Motor neuron (in vitro differentiated cells): ENCODE measurements at regions not wholly inside any gene's neighbourhood (a gene's known extent, or its start where the extent isn't known, plus 50 kb on each side); places are given as distances from the start of the nearest gene placed in this dataset.
"Not testable (repeated sequence)": the region's sequence is repeated elsewhere in the genome, so short reads cannot be mapped to it uniquely, and the experiment has no call there.

Experiments
- ATAC-seq, 8 experiments: fragments of 200-7000 bp; cut with Tn5 transposase; replicated peaks in 6 of 8; 2 replicates each; pipeline ENCODE4 v1.8.0; 2021; ENCODE audit warnings: mild to moderate bottlenecking in 8 of 8, moderate library complexity in 8 of 8
- H3K27ac ChIP-seq, 2 donors: fragments of 250-450 bp; sonication (Bioruptor Pico); 2 replicates each; pipeline ENCODE4 v1.9.0; 2021; ENCODE audit warnings: antibody characterized with exemption in 2 of 2, mild to moderate bottlenecking in 2 of 2, moderate library complexity in 1 of 2
- H3K4me1 ChIP-seq, 2 donors: fragments of 250-450 bp; sonication (Bioruptor Pico); replicated peaks in 1 of 2; 2 replicates each; pipeline ENCODE4 v1.6.1; 2021; ENCODE audit warnings: antibody characterized with exemption in 2 of 2, mild to moderate bottlenecking in 2 of 2, moderate library complexity in 1 of 2
- H3K4me3 ChIP-seq, 5 donors: fragments of 250-450 bp; sonication (Bioruptor Pico); 2 replicates each; pipeline ENCODE4 v1.9.0; 2021; ENCODE audit warnings: antibody characterized with exemption in 5 of 5, mild to moderate bottlenecking in 5 of 5, moderate library complexity in 4 of 5
- WGBS, 10 experiments: fragments of 450-650 bp; shearing (Covaris generic); methylation state at CpG; one replicate each; pipeline ENCODE4 v1.0.0; 2022; 5-methylcytosine and 5-hydroxymethylcytosine counted together
- in situ Hi-C, 9 experiments: fragments of 400-800 bp; cut with MboI; loops; one replicate each; pipeline ENCODE4 v1.15.0; 2021; ENCODE audit warnings: low sequenced_read_pairs in 9 of 9, low pct_unique_long_range_greater_than_20kb in 2 of 9; ENCODE audit not compliant: unreplicated experiment in 9 of 9

- in situ Hi-C loops, result no loop called here
- WGBS, 10 experiments, result 66 to 100% (median 94%) methylated on average over 2 to 5 of the region's 5 CpGs; no CpG with 5 or more reads in 2 of the 10 experiments
- Histone ChIP-seq H3K4me1 (peaks cover 15 to 19% of the 10 kb centered on the region in 2 donors), H3K27ac (no peak overlapping the region), H3K4me3 (no peak overlapping the region)
- no peak for ATAC-seq
Measured at GRCh38 chr1:232702911-232703310, 73.0 kb upstream of the SIPA1L2 start.

DNA sequence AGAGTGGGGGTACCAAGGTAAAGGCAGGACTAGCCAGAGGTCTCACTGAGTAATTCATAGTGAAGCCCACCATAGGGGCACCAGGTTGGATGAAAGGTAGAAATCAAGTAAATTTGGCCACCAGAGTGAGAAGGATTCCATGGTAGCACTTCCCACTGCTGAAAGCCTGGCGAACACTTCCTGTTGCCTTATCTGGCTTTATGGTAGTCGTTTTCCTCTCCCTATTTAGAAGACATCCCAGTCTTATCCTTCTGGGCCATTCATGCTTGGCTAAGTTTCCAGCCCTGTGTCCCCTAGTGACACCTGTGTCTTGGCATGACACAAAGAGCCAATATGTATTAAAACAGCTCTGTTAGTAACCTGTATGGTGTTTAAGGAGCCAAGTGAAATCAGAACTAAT, 74.3 kb upstream of the SIPA1L2 start:
- ATAC-seq, result peak in 2 of 8 experiments; percentile 6 to 8
- Histone ChIP-seq H3K4me3 (no peak overlapping the region), H3K27ac (peak overlapping the region in 1 of 2 donors; percentile 59), H3K4me1 (peaks cover 15 to 19% of the 10 kb centered on the region in 2 donors)
- in situ Hi-C loops, result no loop called here
- 17 to 100% (median 94%) methylated on average over 1 to 2 of the region's 2 CpGs; no CpG with 5 or more reads in 3 of the 10 experiments for WGBS, 10 experiments

- no peak overlapping the region for H3K4me3 ChIP-seq
- peak; percentile 83 to 98 (median 96) for ATAC-seq
- H3K4me1 ChIP-seq, result peaks cover 15 to 19% of the 10 kb centered on the region in 2 donors
- in situ Hi-C loops, result no loop called here
- peak overlapping the region in 1 of 2 donors; percentile 59 for H3K27ac ChIP-seq
- WGBS, 10 experiments, result 0 to 65% (median 38%) methylated on average over 1 to 7 of the region's 7 CpGs
Measured at GRCh38 chr1:232704694-232705680, 75.1 kb upstream of the SIPA1L2 start.

- 49 to 100% (median 90%) methylated on average over 2 to 7 of the region's 7 CpGs; no CpG with 5 or more reads in 1 of the 10 experiments for WGBS, 10 experiments
- Histone ChIP-seq H3K4me3 (no peak overlapping the region), H3K27ac (no peak overlapping the region), H3K4me1 (peaks cover 15 to 19% of the 10 kb centered on the region in 2 donors)
- no peak for ATAC-seq
- in situ Hi-C loops, result no loop called here
Measured at GRCh38 chr1:232705815-232706575, 76.1 kb upstream of the SIPA1L2 start.

DNA sequence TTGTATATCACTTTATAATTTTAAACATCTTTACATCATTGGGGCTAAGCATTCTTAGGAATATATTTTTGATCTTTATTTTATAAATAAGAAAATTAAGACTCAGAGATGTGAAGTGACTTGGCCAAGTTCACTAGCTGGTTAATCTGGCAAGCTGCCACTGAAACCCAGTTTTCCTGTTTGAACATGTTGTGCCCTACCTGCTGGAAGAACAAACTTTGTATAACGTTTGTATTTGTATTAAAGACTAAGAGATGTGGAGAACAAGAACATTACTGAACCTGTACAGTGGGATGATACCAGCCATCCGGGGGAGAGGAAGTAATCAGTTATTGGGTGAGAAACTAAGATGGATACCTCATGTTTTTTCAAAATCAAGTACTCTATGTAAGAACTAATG, 77.2 kb upstream of the SIPA1L2 start:
- in situ Hi-C loops, result no loop called here
- no peak for ATAC-seq
- H3K4me1 ChIP-seq, result peaks cover 15 to 19% of the 10 kb centered on the region in 2 donors
- no peak overlapping the region for H3K4me3 ChIP-seq
- 17 to 100% (median 76%) methylated on average over 1 to 2 of the region's 2 CpGs; no CpG with 5 or more reads in 2 of the 10 experiments for WGBS, 10 experiments
- no peak overlapping the region for H3K27ac ChIP-seq

DNA sequence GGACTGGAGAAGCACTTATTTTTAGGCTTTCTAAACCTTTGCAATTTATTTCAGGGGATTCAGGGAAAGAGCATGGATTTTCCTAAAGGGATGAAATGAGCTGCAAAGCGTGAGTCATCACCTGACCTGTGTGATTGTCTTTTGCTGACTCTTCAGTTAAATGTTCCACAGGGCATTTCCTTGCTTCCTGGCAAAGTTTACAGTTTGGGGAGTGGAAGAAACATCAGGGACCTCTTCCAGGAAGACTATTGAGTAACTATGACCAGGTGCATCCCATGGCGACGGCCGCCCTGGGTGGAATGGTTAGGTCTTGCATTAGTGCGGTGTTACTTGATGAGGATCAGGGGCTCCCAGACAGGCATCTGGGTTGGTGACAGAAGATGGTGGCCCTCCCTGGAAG, 79.5 kb upstream of the SIPA1L2 start:
- ATAC-seq, result no peak
- in situ Hi-C loops, result no loop called here
- Histone ChIP-seq H3K4me3 (no peak overlapping the region), H3K27ac (no peak overlapping the region), H3K4me1 (peaks cover 11 to 14% of the 10 kb centered on the region in 2 donors)
- 60 to 100% (median 87%) methylated on average over 1 to 5 of the region's 5 CpGs; no CpG with 5 or more reads in 2 of the 10 experiments for WGBS, 10 experiments

- WGBS, 10 experiments, result 16 to 100% (median 85%) methylated on average over 1 to 6 of the region's 6 CpGs; no CpG with 5 or more reads in 1 of the 10 experiments
- Histone ChIP-seq H3K4me1 (no peaks in the 10 kb centered on the region), H3K27ac (no peak overlapping the region), H3K4me3 (no peak overlapping the region)
- ATAC-seq, result no peak
- in situ Hi-C loops, result no loop called here
Measured at GRCh38 chr1:232711996-232712395, 82.1 kb upstream of the SIPA1L2 start.

GRCh38 chr1:232713785-232714184, 83.9 kb upstream of the SIPA1L2 start:
- in situ Hi-C loops, result no loop called here
- Histone ChIP-seq H3K4me1 (no peaks in the 10 kb centered on the region), H3K4me3 (no peak overlapping the region), H3K27ac (no peak overlapping the region)
- ATAC-seq, result no peak

DNA sequence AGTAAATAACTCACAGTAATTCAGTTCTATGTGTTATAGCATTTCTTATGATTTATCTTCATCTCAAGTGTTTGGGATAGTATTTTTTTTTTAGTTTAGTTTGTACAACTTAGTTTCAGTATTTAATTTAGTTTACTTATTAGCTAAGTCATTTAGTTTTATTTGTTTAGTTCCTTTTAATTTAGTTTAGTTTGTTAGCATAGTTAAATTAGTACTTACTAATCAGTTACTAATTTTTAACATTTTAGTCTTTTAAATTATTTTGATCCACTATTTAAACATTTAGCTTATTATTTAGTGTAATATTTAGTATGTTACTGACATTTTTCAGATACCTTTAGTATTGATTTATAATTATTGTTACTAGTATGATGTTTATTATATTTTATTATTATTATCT, 85.2 kb upstream of the SIPA1L2 start:
- Histone ChIP-seq H3K27ac (no peak overlapping the region), H3K4me1 (no peaks in the 10 kb centered on the region), H3K4me3 (no peak overlapping the region)
- no peak for ATAC-seq
- in situ Hi-C loops, result no loop called here

- WGBS, 10 experiments, result 71 to 100% (median 93%) methylated on average over 1 to 4 of the region's 4 CpGs
- H3K4me1 ChIP-seq, in situ Hi-C loops, ATAC-seq, H3K4me3 ChIP-seq, H3K27ac ChIP-seq: not testable (repeated sequence)
Measured at GRCh38 chr1:232717911-232718310, 87.3 kb upstream of the MAP10 start.

DNA sequence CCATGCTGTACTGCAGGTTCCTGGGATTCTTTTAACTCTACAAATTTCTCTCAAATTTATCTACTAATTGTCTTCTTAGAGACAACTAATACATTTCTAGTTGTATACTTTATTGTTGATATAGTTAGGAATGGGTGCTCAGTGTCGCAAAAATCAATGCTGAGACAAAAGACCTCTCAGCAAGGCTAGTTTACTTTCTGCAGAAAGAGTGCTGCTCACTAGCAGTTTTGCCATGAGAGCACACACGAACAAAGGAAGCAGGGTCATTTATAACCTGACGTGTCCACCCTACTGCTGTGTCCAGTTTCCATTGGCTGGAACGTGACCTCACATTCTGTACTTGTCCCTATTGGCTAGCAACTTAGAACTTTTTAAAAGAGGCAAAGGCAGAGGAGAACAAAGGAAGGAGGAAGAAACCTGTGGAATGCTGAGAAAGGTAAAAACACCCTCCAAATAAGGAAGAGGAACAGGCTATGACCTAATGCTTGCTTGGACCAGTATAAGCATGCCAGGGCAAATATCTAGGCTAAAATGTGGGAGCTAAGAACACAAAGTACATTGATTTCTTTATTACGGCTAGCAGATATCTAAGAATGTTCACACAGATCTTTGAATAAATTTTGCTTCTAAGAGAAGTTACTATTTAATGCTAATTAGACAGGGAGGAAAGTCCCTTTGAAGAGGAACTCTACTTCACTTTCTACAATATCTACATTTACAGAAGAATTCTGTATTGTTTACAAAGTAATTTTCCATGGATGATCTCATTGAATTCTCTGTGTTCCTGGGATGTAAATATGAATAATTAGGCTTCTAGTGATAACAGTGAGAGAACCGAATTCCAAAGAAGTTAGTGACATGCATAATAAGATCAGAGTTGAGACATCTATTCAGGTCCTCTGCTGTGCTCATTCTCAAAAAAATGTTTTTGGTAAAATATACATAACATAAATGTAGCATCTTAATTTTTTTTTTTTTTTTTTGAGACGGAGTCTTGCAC, 86.0 kb upstream of the MAP10 start:
- WGBS, 10 experiments, result 72 to 100% (median 83%) methylated on average over 1 to 7 of the region's 7 CpGs
- ATAC-seq, result no peak
- in situ Hi-C loops, result no loop called here
- Histone ChIP-seq H3K4me1 (no peaks in the 10 kb centered on the region), H3K27ac (no peak overlapping the region), H3K4me3 (no peak overlapping the region)

- no peak overlapping the region for H3K4me3 ChIP-seq
- WGBS, 10 experiments, result 66 to 98% (median 87%) methylated on average over 2 to 3 of the region's 3 CpGs
- H3K27ac ChIP-seq, result no peak overlapping the region
- in situ Hi-C loops, result no loop called here
- no peaks in the 10 kb centered on the region for H3K4me1 ChIP-seq
- no peak for ATAC-seq
Measured at GRCh38 chr1:232722626-232723025, 82.6 kb upstream of the MAP10 start.
